GM12891 (cell line): ENCODE measurements at regions not wholly inside any gene's neighbourhood (a gene's known extent, or its start where the extent isn't known, plus 50 kb on each side); places are given as distances from the start of the nearest gene placed in this dataset.

Experiments
- DNase-seq: peaks from one replicate; pipeline ENCODE4 v3.0.0; 2011; ENCODE audit warnings: low spot score; ENCODE audit not compliant: insufficient read length
- FAIRE-seq: peaks from 2 replicates; lab custom pipeline; 2011; peaks lifted over from hg19 to GRCh38; lab: Jason Lieb, UNC
- PAX5 ChIP-seq: IDR thresholded peaks from 2 replicates; pipeline ENCODE4 v1.6.1; 2011; ENCODE audit warnings: low read length, moderate library complexity, mild to moderate bottlenecking; ENCODE audit not compliant: insufficient read depth, severe bottlenecking
- POLR2A ChIP-seq: IDR thresholded peaks from 2 replicates; pipeline ENCODE4 v1.6.1; 2011; ENCODE audit warnings: low read depth, low read length, control low read depth
- POLR2AphosphoS5 ChIP-seq: IDR thresholded peaks from 2 replicates; pipeline ENCODE4 v1.6.1; 2011; ENCODE audit warnings: low read depth, low read length, control low read depth
- POU2F2 ChIP-seq: IDR thresholded peaks from 2 replicates; pipeline ENCODE4 v1.6.1; 2011; ENCODE audit warnings: low read depth, mild to moderate bottlenecking, control low read depth, low read length, moderate library complexity
- SPI1 ChIP-seq: IDR thresholded peaks from 2 replicates; pipeline ENCODE4 v1.6.1; 2011; ENCODE audit warnings: low read depth, low read length, control low read depth
- TAF1 ChIP-seq: IDR thresholded peaks from 2 replicates; pipeline ENCODE4 v1.6.1; 2011; ENCODE audit warnings: low read depth, low read length, control low read depth

GRCh38 chr18:60049172-60049571, 149.4 kb downstream of the PMAIP1 start:
- no peak for FAIRE-seq
- DNase-seq = no peak
- TF ChIP-seq TAF1 (no peak), SPI1 (no peak), PAX5 (no peak), POLR2A (no peak), POU2F2 (no peak), POLR2AphosphoS5 (no peak)

DNA sequence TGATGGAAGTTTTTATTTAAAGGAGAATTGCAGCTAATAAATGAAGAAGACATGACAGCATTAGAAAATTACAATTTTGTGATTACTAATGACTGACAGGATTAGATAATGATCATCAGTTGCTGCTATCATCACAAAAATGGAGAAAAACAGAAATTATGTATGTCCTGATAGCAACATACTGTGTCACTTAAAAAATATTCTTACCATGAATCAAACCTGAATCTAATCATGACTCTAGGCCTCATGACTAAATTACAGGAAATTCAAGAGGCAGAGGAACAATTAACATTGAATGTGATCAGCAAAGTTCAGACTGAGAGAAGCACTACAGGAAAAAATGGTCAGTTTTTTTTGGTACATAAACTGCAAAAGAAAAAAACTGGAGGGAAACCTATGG, 147.8 kb downstream of the PMAIP1 start:
- no peak for DNase-seq
- no peak for FAIRE-seq
- TF ChIP-seq SPI1 = no peak
- no peak for TF ChIP-seq PAX5
- TF ChIP-seq TAF1 = no peak
- TF ChIP-seq POU2F2 = no peak
- no peak for TF ChIP-seq POLR2A
- no peak for TF ChIP-seq POLR2AphosphoS5

DNA sequence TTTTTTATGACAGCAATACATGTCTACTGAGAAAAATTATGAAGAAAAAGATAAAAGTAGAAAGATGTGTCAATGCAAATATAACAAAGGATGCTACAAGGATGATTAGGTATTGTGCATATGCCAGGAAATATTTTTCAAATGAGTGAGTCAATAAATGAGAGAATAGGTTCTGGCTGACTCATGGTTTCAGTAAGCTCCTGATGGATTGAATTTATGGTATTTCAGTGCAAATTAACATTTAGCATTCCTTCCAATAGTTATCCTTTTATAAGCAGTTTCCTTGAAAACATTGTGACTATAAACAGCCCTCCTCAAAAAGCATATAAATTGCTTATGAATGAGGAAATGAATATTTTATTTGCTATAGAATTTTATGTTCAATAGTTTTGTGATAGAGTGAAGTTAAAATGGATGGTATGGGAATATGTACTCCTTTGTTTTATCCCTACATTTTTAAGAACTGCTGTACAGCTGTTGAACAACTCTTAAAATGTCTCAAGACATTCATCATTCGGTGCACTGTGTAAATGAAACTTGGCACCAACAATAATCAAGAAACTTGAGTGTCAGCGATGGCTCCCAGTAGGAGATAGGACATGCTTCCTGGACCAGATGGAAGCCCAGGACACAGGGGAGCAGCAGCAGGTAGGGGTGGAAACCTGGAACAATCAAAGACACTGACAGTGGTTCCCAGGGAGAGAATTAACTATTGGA, 144.7 kb downstream of the PMAIP1 start:
- DNase-seq (no peak), FAIRE-seq (no peak)
- TF ChIP-seq POLR2AphosphoS5 (no peak), TAF1 (no peak), SPI1 (no peak), POLR2A (no peak), POU2F2 (no peak), PAX5 (no peak)

DNA sequence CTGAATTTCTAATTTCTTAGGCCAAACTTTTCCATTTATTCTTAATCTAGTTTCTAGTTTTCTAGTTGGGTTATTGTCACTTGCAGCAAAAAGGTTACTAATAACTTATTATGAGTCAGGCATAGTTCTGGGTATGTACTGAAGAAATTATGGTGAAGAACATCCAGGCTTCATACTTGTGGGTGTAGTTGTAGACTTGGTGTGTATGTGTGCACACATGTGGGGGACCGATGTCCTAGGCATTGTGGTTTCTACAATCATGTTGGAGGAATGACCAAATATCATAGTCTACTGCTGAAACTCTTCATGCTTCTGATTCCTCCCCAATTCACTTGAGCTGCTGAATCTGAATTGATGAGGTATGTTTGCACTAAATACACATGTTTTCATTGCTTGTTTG, 141.2 kb downstream of the PMAIP1 start:
- FAIRE-seq = no peak
- no peak for TF ChIP-seq POU2F2
- TF ChIP-seq SPI1 = no peak
- no peak for TF ChIP-seq POLR2A
- TF ChIP-seq PAX5 = no peak
- TF ChIP-seq TAF1 = no peak
- TF ChIP-seq POLR2AphosphoS5 = no peak
- DNase-seq = no peak

GRCh38 chr18:60038731-60039130, 138.9 kb downstream of the PMAIP1 start:
- no peak for FAIRE-seq
- no peak for DNase-seq
- TF ChIP-seq POLR2A (no peak), PAX5 (no peak), TAF1 (no peak), POU2F2 (no peak), POLR2AphosphoS5 (no peak), SPI1 (no peak)

DNA sequence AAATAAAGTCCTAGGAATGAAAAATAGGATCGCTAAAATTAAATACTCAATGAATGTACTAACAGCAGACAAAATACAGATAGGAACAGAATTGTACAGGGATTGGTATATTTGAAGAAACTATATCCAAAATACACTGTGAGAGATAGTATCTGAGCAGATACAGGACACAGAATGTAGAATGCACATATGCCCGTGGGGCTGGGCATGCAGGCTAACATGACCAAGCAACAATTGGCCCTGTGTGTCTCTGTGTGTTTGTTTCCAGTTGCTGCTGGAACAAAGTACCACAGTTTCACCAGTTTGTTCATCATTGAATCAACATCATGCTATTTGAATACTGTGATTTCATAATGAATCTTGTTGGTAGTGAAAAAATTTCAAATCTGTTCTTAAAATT, 127.6 kb downstream of the PMAIP1 start:
- no peak for DNase-seq
- no peak for FAIRE-seq
- TF ChIP-seq TAF1 = no peak
- TF ChIP-seq SPI1 = no peak
- TF ChIP-seq POU2F2 = no peak
- TF ChIP-seq POLR2A = no peak
- no peak for TF ChIP-seq PAX5
- no peak for TF ChIP-seq POLR2AphosphoS5

- DNase-seq = no peak
- no peak for FAIRE-seq
- no peak for TF ChIP-seq POU2F2
- no peak for TF ChIP-seq POLR2AphosphoS5
- no peak for TF ChIP-seq SPI1
- TF ChIP-seq PAX5 = no peak
- no peak for TF ChIP-seq POLR2A
- TF ChIP-seq TAF1 = no peak
Measured at GRCh38 chr18:60024857-60025256, 125.1 kb downstream of the PMAIP1 start.

DNA sequence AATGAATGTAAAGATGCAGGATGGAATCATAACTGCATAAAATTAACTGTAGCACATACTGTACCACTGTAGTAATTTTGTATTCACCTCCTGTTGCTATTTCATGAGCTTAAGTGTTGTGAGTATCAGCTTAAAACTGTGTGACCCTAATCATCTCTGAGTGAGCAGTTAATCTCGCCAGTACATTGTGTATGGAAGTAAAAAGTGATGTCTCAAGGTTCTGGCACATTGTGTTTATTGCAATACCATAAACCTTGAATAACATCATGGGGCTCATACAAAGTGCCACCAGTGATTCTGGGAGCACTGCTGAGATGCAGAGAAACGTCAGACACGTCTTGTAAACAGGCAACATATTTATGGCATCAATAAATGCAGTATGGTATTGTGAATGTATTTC, 124.5 kb downstream of the PMAIP1 start:
- TF ChIP-seq POLR2AphosphoS5 (no peak), PAX5 (no peak), POLR2A (no peak), SPI1 (no peak), TAF1 (no peak), POU2F2 (no peak)
- DNase-seq (no peak), FAIRE-seq (no peak)

- TF ChIP-seq POU2F2 = no peak
- peak; percentile 73 for TF ChIP-seq SPI1
- DNase-seq (no peak), FAIRE-seq (peak; percentile 65)
Measured at GRCh38 chr18:60022671-60023276, 123.0 kb downstream of the PMAIP1 start.

GRCh38 chr18:60021556-60021955, 121.8 kb downstream of the PMAIP1 start:
- DNase-seq (no peak), FAIRE-seq (no peak)
- TF ChIP-seq SPI1 (no peak), POU2F2 (no peak), POLR2AphosphoS5 (no peak), PAX5 (no peak), TAF1 (no peak), POLR2A (no peak)
